Muscle of arm (tissue), 1 donor: ENCODE measurements at regions not wholly inside any gene's neighbourhood (a gene's known extent, or its start where the extent isn't known, plus 50 kb on each side); places are given as distances from the start of the nearest gene placed in this dataset.
A peak's percentile ranks its signal among the peaks of the same experiment; 100 is the strongest.

Experiments used
- DNase-seq: peaks from one replicate; pipeline ENCODE4 v3.0.0-alpha.2; 2013

DNA sequence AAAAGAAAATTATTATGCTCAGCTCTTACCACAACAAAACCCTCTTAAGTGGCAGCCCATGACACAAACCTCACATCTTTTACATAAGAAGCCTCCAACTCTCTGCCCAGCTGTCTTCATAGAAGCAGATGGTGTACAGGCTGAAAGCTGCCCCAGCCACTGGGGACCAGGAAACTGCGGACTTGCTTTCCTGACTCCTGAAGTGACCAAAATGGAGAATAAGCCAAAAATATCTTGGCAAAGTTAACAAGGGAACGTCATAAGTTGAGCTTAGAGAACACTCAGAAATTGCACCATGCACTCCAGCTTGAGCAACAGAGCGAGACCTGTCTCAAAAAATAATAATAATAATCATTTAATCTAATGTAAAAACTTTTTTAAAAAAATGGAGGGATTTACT lies 160.3 kb upstream of the CDYL start:
- DNase-seq = peak; percentile 55

DNA sequence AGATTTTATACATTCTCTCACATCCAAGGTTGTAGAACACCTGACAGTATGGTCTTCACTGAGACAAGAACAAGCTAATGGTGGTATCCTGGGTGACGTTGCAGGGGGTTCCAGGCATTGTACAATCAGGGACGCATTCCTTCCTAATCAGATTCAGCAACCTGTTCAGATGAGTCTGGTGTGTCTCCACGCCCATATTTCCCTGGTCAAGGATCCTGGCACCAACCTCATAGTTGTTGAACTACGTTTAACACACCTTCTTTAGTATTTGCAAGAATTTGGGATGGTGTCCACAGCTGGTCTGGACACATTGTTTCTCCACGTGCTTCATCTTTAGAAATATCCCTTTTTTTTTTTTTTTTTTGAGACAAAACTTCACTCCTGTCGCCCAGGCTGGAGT lies 161.0 kb upstream of the CDYL start:
- no peak for DNase-seq

DNA sequence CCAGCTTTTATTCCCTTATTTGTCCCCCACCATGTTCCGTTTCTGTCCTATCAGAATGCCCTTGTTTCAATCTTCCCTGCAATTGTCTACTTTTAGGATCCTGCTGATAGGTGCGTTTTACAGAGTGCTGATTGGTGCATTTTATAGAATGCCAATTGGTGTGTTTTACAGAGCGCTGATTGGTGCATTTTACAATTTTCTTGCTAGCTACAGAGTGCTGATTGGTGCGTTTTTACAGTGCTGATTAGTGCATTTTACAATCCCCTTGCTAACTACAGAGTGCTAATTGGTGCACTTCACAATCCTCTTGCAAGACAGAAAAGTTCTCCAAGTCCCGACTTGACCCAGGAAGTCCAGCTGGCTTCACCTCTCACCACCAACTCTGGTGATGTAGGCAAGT lies 161.6 kb upstream of the CDYL start:
- no peak for DNase-seq

DNA sequence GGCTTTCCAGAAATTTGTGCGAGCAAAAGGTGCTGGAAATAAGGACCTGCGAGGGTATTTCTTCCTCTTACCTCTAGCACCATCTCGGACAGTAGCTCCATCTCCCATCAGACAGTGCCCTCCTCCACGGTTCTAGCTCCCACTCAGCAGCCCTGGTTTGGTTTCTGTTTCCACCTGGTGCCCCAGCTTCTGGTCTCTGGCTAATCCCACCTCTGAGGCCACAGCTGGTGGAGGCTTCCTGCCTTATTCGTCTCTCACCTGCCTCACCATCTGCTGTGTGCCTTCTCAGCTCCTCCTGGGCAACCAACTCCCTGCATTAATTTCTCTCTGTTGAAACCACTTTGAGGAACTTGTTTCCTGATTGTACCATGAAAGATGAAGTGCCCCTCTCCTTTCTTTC lies 162.4 kb upstream of the CDYL start:
- DNase-seq = no peak

DNA sequence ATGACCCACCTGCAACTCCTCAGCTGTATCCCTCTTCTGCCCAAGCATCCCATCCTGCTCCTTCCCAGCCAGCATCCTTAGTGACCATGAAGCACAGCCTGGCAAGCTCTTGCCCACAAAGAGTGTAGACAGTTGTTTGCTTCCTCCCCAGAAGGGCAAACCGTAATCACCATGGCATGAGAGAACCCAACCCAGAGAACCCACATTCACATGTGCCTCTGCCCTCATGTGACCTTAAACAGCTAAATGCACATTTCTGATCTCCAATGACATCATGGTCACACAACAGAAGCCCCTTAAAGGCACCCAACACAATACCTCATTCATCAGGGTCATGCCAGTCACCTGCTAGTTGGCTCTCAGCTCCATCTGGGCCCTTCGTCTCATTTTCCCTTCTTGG lies 162.8 kb upstream of the CDYL start:
- no peak for DNase-seq

DNA sequence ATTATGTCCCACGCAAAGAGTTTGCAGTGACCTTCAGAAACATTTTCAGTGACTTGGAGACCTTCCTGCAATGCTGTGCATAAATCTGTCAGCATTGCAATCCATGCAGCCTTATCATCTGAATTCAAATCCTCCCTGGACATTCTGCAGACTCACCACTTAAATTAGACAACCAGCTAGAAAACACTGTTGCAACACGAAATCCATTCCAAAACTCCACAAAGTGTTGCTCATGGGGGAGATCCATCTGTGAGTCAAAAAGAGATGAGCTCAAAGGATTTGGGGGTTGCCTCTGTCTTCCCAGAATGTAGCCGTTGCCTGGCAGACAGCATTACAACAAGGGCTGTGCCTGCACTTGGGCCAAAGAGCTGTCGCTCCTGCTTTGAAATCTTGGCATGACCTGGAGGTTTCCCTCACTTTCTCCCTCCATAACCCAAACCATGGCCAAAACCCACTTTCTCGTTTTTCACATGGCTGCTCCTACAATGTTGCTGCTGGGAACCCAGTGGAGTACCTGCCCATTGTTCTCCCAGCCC lies 163.5 kb upstream of the CDYL start:
- DNase-seq = no peak

DNA sequence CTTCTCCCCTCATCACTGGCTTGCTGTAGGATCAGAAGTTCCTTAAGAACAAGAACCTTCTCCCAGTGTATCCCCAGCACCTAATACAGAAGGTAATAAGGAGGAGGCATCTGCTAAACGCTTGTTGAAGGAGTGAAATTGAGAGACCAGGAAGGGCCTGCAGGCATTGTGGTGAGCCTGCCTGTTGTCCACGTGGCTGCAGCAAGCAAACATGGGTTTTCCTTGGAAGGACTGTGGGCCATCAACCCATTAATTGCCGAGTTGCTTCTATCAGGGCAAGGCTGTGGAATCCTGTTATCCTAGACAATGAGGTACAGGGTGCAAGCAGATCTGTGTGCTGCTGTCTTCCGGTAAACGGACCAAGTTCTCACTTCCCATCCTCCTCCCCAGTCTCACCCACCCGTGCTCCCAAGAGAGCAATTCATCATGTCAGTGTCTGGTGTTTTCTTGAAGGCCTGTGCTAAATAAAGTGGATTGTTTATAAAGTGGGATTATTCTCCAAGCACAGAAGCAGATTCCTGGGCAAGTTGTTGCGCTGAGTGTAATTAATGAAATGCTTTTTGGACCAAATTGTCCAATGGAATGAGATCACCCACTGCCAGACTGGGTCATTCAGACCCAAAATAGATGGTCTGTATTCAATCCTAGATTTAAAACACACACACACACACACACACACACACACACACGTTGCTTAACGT lies 164.6 kb upstream of the CDYL start:
- no peak for DNase-seq

DNA sequence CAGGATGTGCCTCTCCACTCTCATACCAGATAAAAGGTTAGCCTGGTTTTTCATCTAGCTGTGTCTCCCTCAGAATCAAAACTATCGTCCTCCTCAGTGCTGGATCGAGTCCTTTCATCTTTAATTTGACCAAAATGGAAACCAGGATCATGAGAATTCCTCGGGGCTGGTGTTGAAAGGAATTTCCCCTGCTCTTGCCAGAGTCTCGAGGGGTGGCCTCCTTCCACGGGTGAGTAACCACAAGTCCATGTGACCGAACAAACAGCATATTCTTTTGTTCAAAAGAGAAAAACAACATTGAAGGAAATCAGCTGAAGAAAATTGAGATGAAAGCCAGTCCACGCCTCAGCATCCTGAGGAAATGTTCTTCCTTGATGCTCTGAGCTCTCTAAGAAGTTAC lies 165.9 kb upstream of the CDYL start:
- no peak for DNase-seq

DNA sequence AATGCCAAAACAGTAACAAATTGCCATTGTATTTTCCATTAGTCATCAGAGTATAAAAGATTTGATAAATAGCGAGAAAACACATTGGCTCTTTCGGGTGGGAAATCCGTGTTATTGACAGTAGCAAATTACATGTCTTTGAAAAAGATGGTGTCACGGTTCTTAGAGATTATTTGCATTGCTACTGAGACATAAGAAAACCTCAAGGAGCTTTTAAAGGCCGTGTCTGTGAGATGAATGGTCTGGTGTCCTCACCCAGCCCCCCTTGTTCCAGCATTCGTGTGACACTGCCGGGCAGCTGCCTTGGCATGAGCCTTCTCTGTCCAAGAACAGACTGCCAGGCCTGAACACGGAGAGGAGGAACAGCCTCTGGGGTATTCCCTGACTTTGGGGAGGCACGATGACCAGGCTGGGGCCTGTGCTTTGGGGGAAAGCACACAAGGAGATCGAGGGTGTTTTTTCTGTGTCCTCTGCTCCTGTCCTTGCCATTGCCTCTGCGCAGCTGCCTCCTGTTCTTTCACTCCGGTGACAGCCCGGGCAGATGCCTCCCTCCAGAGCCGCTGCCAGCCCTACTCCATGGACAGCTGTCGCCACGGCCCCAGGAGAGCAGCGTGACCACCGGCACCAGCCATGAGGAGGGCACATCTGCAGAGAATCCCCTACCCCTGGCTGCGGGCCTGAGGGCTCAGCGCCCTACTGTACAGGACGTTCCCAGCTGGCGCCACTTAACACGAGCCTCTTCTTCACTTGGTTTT lies 167.7 kb upstream of the CDYL start:
- peak; percentile 45 for DNase-seq

DNA sequence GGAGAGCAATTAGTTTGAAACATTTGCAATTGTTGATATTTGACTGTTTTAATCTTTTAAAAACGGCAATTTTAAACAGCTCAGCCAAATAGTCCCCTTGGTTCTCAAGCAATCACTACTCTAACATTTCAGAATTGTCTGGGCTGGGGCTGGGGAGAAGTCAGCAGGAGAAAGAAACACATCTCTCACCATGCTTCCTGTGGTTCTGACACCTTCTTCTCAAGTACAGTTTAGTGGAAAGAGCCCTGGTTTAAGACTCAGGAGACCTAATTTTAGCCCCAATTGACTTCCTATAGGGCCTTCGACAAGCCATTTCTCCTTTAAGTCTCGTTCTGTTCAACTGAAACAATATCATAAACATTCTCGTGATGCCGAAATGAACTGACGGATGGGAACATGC lies 168.4 kb upstream of the CDYL start:
- DNase-seq = no peak

DNA sequence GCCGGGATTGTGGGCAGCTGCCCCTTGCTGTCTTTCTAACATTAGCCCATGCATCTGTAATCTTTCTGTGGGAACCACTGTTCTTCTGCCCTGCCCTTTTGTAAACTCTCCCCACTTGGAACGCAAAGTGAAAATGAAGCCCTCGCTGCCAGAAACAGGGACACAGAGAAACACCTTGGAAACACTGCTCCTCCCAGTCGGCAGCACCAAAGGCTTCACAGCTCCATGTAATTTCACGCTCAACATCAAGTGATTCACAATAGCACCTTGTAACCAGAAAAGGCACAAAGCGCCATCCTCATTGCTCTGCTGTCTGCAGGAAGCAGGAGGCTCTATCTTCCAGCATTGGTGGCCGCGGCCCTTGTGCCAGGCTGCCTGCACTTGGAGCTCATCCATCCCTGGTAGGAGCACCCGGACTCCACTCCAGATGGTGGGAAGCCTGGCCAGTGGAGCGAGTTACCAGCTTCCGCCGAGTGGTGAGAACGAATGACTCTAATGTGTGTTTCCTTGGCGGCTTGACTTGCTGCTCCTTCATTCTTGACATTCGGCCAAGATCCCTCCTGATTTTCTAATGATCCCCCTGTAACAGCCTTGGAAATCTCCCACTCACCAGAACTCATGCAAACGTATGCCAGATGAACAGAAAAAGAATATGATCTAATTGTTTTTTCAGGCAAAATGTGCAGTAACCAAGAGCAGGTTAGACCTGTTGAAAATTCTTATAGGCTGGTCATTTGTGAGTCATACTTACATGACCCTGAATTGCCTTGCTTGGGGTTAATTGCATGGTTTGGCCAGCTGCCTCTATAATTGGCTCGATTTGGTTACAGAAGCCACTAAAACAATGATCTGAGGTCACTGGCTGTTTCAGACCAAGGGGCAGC lies 169.1 kb upstream of the CDYL start:
- peak; percentile 63 for DNase-seq

DNA sequence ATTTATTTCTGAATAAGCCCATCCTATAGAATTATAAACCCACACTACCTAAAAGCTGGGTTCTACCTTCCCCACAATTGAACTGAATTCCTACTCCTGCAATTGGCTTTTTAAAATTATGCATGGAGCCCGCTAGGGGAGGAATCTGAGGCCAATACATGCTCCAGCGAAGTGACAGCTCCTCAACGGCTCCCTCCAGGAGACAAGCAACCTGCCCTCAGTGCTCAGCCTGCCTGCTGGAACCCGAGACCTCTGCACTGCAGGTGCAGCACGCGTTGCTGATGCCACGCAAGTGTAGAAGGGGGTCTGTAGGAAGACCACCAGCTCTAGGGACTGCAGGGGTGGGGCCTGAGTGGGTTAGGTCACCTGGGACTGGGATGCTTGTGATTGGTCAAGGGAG lies 170.2 kb upstream of the CDYL start:
- no peak for DNase-seq

DNA sequence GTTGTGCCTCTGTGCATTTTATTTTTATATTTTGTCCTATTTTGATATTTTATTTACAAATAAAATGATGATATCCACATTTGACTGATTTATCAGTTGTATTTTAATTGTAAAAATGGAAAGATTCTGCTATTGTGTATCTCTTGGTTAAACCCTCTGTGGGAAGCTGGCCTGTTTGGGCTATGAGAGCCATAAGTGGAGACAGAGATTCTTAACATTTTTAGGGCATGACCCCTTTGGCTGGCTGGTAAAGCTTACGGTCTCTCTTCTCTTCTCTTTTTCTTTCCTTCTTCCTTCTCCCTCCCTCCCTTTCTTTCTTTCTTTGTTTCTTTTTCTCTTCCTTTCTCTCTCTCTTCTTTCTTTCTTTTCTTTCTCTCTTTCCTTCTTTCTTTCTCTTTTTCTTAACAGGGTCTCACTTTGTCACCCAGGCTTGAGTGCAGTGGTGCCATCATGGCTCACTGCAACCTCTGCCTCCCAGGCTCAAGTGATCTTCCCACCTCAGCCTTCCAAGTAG lies 172.3 kb upstream of the CDYL start:
- DNase-seq = no peak

DNA sequence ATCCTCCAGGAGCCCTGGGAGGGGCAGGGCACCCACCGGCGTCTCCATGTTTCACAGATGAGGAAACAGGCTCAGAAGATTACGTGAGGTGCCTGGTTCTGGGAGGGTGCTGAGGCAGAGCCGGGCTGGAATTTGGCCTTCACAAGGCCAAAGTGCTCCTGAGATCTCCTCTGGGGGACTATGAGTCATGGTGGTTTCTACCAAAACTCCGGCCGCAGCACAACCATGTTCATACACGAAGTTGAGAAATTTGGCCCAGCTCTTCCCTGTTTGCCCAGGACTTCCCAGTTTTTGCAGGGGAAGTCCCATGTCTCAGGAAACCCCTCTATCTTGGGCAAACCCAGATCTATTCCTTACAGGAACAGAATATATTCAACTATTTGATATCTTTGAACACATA lies 172.9 kb upstream of the CDYL start:
- no peak for DNase-seq

DNA sequence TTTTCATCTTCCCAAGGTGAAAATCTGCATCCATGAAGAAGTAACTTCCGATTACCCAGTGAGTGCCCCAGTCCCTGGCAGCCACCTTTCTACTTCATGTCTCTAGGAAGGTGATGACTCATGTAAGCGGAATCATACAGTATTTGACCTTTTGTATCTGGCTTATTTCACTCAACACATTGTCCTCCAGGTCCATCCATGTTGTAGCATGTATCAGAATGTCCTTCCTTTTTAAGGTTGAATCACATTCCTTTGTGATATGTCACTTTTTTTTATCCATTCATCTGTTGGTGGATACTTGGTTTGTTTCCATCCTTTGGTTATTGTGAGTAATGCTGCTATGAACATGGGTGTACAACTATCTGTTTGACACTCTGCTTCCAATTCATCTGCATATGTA lies 176.3 kb upstream of the CDYL start:
- no peak for DNase-seq

DNA sequence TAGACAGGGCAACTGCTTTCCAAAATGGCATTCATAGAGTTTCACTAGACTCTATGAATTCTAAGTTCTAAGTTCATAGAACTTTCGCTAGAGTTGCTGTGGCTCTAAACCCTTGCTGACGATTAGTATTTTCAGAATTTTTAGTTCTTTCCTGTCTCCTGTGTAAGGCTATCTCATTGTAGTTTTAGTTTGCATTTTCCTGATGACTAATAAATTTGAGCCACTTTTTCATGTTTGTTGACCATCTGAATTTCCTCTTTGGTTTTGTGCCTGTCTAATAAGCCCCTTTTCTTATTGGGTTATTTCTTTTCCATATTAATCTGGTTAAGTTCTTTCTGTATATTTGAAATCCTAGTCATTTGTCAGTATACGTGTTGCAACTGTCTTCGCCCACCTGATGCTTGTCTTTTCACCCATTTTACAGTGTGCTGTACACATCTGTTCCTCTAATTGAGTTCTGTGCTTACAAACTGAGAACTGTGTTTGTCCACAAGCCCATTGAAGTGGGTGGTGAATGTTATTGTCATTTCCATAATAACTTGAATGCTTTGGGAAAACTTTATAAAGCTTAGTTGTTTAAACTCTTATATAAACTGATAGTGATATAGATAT lies 177.7 kb upstream of the CDYL start:
- no peak for DNase-seq

DNA sequence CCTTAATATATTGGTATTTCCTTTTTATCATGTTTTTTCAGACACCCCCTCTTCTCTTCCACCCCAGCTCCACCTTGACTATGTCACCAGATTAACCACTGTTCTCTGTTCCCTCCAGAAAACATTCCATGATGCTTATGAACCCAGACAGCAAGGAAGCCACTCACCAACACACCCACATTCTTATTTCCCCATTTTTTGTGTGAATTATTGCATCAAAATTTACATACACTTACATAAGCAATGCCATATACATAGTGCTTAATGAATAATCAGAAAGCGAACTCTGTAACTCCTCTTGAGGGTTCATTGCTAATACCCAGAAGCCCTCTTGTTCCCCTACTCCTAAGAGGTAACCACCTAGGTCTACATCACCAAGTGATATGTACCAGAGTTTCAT lies 182.3 kb upstream of the CDYL start:
- DNase-seq = no peak

DNA sequence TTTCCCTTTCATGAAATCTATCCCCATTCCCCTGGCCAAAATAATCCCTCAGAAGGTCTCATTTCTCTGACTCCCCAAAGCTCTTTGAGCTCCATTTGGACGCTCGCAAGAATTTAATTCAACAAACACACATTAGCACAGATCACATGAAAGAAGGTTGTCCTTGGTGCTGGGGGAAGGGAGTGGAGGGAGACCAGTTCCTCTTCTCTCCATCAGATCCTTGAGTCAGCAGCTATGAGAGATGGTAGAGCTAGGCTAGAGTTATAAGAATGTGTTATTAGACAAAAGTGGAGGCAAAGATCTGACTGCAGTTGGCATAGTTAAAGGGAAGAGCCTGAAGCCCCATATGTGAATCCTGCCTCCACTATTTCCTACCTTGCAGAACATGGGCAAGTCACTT lies 184.2 kb upstream of the CDYL start:
- DNase-seq = no peak

DNA sequence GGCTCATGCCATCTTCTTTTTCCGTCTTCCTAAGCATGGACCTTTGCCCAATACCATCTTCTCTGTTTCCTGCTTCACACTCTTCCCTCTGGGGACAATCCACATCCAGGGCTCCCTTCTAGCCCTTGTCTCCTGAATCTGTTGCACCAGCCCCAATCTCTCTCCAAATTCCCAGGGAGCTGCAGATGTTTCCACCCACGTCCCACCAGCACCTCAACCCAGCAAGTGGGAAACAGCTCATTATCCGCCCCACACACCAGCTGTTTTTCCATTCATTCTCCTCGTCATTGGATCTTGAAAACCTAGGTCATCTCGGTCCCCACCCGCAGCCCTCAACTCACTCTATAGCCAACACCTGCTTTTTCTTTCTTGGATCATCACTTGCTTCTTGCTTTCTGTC lies 185.0 kb upstream of the CDYL start:
- DNase-seq = no peak

DNA sequence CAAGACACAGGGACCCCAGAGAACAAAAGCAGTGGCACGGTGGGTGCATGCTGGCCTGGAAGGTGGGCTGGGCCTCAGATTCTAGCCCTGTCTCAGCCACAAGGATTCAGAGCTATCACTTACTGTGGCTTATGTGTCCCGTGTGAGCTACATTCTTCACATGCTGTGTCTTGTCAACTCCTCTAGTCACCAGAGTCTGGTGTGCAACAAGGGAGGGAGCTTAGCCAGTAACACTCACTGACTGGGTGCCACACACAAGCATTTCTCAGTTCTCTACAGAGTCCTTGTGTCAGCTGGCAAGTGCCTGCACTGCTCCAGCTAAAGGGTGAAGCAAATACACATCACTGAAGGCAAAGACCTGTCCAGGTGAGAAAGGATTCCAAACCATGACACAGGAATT lies 186.9 kb upstream of the CDYL start:
- no peak for DNase-seq

DNA sequence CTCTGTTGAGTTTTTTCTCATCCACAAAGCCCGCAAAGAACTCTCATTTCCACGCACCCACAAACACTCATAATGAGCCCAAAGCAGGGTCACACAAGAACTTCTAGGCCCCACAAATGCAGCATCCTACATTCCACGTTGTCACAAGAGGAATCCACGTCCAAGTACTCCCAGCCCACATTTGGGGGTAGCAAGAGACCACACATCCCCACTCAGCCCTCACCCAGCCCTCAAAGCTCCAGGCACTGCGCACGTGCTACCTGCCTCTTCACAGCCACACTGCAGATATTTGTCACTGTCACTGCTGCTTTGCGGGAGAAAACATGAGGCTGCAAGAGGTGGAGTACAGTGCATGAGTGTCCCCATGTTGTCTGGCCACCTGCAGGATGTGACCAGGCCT lies 187.6 kb upstream of the CDYL start:
- no peak for DNase-seq

DNA sequence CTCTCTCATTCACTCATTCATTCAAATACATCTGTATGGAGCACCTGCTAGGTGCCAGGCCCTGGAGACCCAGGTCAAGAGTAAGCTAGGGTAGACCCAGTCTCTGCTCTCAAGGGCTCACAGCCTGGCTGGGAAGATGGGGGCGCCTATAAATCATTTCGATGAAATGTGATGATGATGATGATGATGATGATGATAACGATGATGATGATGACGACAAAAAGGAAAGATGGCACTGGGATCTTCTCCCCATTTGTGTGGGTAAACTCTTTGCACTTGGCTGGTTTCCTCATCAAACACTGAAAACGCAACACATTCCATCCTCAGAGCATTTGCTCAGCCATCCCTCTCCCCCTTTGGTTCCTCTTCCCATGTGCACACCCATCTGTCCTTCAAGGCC lies 188.0 kb upstream of the CDYL start:
- no peak for DNase-seq
